HEK293 (cell line): ENCODE measurements at regions not wholly inside any gene's neighbourhood (a gene's known extent, or its start where the extent isn't known, plus 50 kb on each side); places are given as distances from the start of the nearest gene placed in this dataset.

ENCODE experiments used
- CTCF ChIA-PET: fragments of 350-600 bp; formaldehyde crosslinking; extraction: SDS; loops from one replicate; lab custom pipeline; 2021; ENCODE audit warnings: antibody characterized with exemption; lab: Yijun Ruan, JAX
- POLR2A ChIA-PET: fragments of 300-600 bp; formaldehyde crosslinking; extraction: SDS; loops from one replicate; lab custom pipeline; 2020; ENCODE audit warnings: antibody characterized with exemption, inconsistent platforms; lab: Yijun Ruan, JAX
- H3K27ac ChIP-seq: fragments of 200-500 bp; sonication (Bioruptor generic); 2 replicates; pipeline ENCODE4 v1.5.1; 2014; ENCODE audit warnings: low read depth, low read length, control low read depth, inconsistent platforms; ENCODE audit errors: extremely low read depth
- H3K36me3 ChIP-seq, 2 experiments: fragments of 200-500 bp in 1 of 2; sonication (Bioruptor generic) in 1 of 2; 1 replicate in 1 of 2; 2 replicates in 1 of 2; pipeline ENCODE4 v1.5.1; 2014 to 2017; ENCODE audit warnings: inconsistent platforms in 2 of 2, low read length in 2 of 2; ENCODE audit not compliant: control insufficient read depth in 2 of 2, insufficient read depth in 1 of 2
- H3K4me1 ChIP-seq: fragments of 200-500 bp; sonication (Bioruptor generic); 2 replicates; pipeline ENCODE4 v1.5.1; 2014; ENCODE audit warnings: mild to moderate bottlenecking, low read length, inconsistent platforms; ENCODE audit not compliant: control insufficient read depth, insufficient read depth
- H3K4me3 ChIP-seq: 2 replicates; pipeline ENCODE4 v1.5.1; 2011; ENCODE audit warnings: low read depth, mild to moderate bottlenecking, control low read depth, low read length, moderate library complexity
- H3K9me3 ChIP-seq: fragments of 200-500 bp; sonication (Bioruptor generic); 2 replicates; pipeline ENCODE4 v1.5.1; 2014; ENCODE audit warnings: low read depth, low read length, inconsistent platforms; ENCODE audit not compliant: control insufficient read depth, insufficient read depth
- SALL2 ChIP-seq: fragments of 450-650 bp; formaldehyde crosslinking; IDR thresholded peaks from 2 replicates; pipeline ENCODE4 v1.5.0; 2017; ENCODE audit warnings: missing biosample characterization, mild to moderate bottlenecking, missing genetic modification characterization, borderline replicate concordance
- SP7 ChIP-seq: fragments of 450-650 bp; formaldehyde crosslinking; IDR thresholded peaks from 2 replicates; pipeline ENCODE4 v1.5.1; 2016; ENCODE audit warnings: missing biosample characterization, missing genetic modification characterization
- ZBTB20 ChIP-seq: fragments of 450-650 bp; formaldehyde crosslinking; IDR thresholded peaks from 2 replicates; pipeline ENCODE4 v1.5.1; 2016; ENCODE audit warnings: missing biosample characterization, missing genetic modification characterization
- ZNF157 ChIP-seq: fragments of 450-650 bp; formaldehyde crosslinking; IDR thresholded peaks from 2 replicates; pipeline ENCODE4 v1.5.1; 2016; ENCODE audit warnings: missing biosample characterization, missing genetic modification characterization
- ZNF776 ChIP-seq: fragments of 450-650 bp; formaldehyde crosslinking; IDR thresholded peaks from 2 replicates; pipeline ENCODE4 v1.5.0; 2017; ENCODE audit warnings: missing biosample characterization, missing genetic modification characterization, borderline replicate concordance
- TF ChIP-seq, protein P1 (sequence below): fragments of 450-650 bp; formaldehyde crosslinking; IDR thresholded peaks from 2 replicates; pipeline ENCODE4; 2016; ENCODE audit warnings: missing biosample characterization, missing genetic modification characterization
- TF ChIP-seq, protein P2 (sequence below): fragments of 450-650 bp; formaldehyde crosslinking; IDR thresholded peaks from 2 replicates; pipeline ENCODE4 v1.5.1; 2016; ENCODE audit warnings: missing biosample characterization, missing genetic modification characterization
- TF ChIP-seq, protein P3 (sequence below): fragments of 450-650 bp; formaldehyde crosslinking; IDR thresholded peaks from 2 replicates; pipeline ENCODE4 v1.5.1; 2016; ENCODE audit warnings: missing biosample characterization, missing genetic modification characterization
- TF ChIP-seq, protein P4 (sequence below): fragments of 450-650 bp; formaldehyde crosslinking; IDR thresholded peaks from 2 replicates; pipeline ENCODE4 v1.5.1; 2016; ENCODE audit warnings: missing biosample characterization, missing genetic modification characterization
- TF ChIP-seq, protein P5 (sequence below): fragments of 450-650 bp; formaldehyde crosslinking; IDR thresholded peaks from 2 replicates; pipeline ENCODE4 v1.5.1; 2016; ENCODE audit warnings: missing biosample characterization, missing genetic modification characterization

DNA sequence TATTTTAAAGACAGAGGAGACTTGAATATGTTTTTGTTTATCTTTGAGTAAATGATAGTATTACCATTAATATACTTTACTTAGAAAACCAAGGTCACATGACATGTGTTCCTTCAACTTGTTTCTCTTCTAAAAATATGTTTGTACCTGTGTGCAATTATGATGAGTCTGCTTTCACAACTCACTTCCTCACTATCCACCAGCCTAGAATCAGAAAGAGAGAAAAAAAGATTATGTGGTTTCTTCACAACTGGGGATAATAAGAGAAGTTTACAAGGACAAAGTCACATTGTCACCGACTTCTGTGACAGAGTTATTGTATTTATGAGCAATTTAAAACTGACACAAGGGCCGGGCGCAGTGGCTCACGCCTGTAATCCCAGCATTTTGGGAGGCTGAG lies 1112.1 kb downstream of the RPA4 start:
- TF ChIP-seq, protein P1, sequence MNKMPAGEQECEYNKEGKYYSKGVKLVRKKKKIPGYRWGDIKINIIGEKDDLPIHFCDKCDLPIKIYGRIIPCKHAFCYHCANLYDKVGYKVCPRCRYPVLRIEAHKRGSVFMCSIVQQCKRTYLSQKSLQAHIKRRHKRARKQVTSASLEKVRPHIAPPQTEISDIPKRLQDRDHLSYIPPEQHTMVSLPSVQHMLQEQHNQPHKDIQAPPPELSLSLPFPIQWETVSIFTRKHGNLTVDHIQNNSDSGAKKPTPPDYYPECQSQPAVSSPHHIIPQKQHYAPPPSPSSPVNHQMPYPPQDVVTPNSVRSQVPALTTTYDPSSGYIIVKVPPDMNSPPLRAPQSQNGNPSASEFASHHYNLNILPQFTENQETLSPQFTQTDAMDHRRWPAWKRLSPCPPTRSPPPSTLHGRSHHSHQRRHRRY = no peak
- TF ChIP-seq, protein P2, sequence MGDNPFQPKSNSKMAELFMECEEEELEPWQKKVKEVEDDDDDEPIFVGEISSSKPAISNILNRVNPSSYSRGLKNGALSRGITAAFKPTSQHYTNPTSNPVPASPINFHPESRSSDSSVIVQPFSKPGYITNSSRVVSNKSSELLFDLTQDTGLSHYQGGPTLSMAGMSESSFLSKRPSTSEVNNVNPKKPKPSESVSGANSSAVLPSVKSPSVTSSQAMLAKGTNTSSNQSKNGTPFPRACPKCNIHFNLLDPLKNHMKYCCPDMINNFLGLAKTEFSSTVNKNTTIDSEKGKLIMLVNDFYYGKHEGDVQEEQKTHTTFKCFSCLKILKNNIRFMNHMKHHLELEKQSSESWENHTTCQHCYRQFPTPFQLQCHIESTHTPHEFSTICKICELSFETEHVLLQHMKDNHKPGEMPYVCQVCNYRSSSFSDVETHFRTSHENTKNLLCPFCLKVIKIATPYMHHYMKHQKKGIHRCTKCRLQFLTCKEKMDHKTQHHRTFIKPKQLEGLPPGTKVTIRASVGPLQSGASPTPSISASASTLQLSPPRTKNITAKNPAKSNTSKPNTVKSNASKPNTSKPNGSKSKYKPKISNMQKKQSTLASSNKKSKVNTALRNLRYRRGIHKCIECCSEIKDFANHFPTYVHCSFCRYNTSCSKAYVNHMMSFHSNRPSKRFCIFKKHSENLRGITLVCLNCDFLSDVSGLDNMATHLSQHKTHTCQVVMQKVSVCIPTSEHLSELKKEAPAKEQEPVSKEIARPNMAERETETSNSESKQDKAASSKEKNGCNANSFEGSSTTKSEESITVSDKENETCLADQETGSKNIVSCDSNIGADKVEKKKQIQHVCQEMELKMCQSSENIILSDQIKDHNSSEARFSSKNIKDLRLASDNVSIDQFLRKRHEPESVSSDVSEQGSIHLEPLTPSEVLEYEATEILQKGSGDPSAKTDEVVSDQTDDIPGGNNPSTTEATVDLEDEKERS (tag by site-specific recombination) = no peak
- TF ChIP-seq, protein P3, sequence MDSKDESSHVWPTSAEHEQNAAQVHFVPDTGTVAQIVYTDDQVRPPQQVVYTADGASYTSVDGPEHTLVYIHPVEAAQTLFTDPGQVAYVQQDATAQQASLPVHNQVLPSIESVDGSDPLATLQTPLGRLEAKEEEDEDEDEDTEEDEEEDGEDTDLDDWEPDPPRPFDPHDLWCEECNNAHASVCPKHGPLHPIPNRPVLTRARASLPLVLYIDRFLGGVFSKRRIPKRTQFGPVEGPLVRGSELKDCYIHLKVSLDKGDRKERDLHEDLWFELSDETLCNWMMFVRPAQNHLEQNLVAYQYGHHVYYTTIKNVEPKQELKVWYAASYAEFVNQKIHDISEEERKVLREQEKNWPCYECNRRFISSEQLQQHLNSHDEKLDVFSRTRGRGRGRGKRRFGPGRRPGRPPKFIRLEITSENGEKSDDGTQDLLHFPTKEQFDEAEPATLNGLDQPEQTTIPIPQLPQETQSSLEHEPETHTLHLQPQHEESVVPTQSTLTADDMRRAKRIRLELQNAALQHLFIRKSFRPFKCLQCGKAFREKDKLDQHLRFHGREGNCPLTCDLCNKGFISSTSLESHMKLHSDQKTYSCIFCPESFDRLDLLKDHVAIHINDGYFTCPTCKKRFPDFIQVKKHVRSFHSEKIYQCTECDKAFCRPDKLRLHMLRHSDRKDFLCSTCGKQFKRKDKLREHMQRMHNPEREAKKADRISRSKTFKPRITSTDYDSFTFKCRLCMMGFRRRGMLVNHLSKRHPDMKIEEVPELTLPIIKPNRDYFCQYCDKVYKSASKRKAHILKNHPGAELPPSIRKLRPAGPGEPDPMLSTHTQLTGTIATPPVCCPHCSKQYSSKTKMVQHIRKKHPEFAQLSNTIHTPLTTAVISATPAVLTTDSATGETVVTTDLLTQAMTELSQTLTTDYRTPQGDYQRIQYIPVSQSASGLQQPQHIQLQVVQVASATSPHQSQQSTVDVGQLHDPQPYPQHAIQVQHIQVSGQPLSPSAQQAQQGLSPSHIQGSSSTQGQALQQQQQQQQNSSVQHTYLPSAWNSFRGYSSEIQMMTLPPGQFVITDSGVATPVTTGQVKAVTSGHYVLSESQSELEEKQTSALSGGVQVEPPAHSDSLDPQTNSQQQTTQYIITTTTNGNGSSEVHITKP = no peak
- no peak for TF ChIP-seq ZBTB20 (tag by site-specific recombination)
- TF ChIP-seq ZNF157 (tag by site-specific recombination) = no peak
- TF ChIP-seq, protein P4, sequence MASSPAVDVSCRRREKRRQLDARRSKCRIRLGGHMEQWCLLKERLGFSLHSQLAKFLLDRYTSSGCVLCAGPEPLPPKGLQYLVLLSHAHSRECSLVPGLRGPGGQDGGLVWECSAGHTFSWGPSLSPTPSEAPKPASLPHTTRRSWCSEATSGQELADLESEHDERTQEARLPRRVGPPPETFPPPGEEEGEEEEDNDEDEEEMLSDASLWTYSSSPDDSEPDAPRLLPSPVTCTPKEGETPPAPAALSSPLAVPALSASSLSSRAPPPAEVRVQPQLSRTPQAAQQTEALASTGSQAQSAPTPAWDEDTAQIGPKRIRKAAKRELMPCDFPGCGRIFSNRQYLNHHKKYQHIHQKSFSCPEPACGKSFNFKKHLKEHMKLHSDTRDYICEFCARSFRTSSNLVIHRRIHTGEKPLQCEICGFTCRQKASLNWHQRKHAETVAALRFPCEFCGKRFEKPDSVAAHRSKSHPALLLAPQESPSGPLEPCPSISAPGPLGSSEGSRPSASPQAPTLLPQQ (tag by site-specific recombination) = no peak
- TF ChIP-seq ZNF776 (tag by site-specific recombination) = no peak
- TF ChIP-seq, protein P5, sequence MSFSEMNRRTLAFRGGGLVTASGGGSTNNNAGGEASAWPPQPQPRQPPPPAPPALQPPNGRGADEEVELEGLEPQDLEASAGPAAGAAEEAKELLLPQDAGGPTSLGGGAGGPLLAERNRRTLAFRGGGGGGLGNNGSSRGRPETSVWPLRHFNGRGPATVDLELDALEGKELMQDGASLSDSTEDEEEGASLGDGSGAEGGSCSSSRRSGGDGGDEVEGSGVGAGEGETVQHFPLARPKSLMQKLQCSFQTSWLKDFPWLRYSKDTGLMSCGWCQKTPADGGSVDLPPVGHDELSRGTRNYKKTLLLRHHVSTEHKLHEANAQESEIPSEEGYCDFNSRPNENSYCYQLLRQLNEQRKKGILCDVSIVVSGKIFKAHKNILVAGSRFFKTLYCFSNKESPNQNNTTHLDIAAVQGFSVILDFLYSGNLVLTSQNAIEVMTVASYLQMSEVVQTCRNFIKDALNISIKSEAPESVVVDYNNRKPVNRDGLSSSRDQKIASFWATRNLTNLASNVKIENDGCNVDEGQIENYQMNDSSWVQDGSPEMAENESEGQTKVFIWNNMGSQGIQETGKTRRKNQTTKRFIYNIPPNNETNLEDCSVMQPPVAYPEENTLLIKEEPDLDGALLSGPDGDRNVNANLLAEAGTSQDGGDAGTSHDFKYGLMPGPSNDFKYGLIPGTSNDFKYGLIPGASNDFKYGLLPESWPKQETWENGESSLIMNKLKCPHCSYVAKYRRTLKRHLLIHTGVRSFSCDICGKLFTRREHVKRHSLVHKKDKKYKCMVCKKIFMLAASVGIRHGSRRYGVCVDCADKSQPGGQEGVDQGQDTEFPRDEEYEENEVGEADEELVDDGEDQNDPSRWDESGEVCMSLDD (tag by site-specific recombination) = no peak
- TF ChIP-seq SP7 (tag by site-specific recombination) = no peak
- Histone ChIP-seq H3K9me3 (no peaks in the 10 kb centered on the region; the same call in none of the 2 replicates), H3K27ac (no peak overlapping the region), H3K4me1 (no peaks in the 10 kb centered on the region), H3K36me3 (no peaks in the 10 kb centered on the region), H3K4me3 (no peak overlapping the region)
- ChIA-PET CTCF (no interaction called here), POLR2A (no interaction called here)

DNA sequence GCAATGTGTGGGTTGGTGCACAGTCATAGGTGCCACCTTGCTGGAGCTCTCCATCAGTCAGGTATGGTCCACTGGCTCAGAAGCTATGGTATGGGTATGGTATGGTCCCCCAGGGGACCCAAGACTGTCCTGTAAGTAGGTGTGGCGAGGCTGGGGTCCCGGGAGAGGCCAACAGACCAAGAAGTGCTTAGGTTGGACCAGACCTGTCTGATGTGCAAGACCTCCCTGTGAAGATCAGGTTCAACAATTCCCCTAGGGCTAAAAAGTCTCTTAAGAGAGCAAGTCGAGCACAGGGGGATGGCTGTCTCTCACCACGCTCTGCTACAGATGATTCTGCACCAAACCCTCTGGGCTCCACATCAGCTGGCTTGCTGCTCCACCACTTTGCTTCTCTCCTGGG lies 1145.0 kb downstream of the RPA4 start:
- no peaks in the 10 kb centered on the region for H3K4me1 ChIP-seq
- ChIA-PET CTCF (no interaction called here), POLR2A (no interaction called here)
- TF ChIP-seq SALL2 (tag by site-specific recombination) = no peak
- H3K9me3 ChIP-seq = no peaks in the 10 kb centered on the region
- no peaks in the 10 kb centered on the region for H3K36me3 ChIP-seq
- H3K27ac ChIP-seq = no peak overlapping the region
- no peak overlapping the region for H3K4me3 ChIP-seq
